ENCODE measurements at regions not wholly inside any gene's neighbourhood (a gene's known extent, or its start where the extent isn't known, plus 50 kb on each side); places are given as distances from the start of the nearest gene placed in this dataset.
A peak's percentile ranks its signal among the peaks of the same experiment; 100 is the strongest.

DNA sequence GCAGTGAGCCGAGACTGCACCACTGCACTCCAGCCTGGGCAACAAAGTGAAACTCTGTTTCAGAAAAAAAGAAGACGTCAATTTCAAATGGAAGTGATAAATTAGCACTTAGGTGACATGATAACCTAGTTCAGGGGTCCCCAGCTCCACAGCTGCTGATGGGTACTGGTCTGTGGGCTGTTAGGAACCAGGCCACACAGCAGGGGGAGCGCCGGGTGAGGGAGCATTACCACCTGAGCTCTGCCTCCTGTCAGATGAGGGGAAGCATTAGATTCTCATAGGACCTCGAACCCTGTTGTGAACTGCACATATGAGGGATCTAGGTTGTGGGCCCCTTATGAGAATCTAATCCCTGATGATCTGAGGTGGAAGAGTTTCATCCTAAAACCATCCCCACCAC, 253.0 kb downstream of the FOXL1 start:
- no peaks in the 10 kb centered on the region for H3K9me3 ChIP-seq (ENCODE audit: low read length)
- H3K9me2 ChIP-seq (ENCODE audit: insufficient read depth, low read length): no peaks in the 10 kb centered on the region
- ChIA-PET CTCF (ENCODE audit: unreplicated experiment) (no interaction called here), POLR2A (no interaction called here)
- no peaks in the 10 kb centered on the region for H4K20me1 ChIP-seq (ENCODE audit: insufficient read depth, low read length)
- no peak for TF ChIP-seq EZH2phosphoT487 (IDR thresholded peaks at IDR 0.05; ENCODE audit: borderline replicate concordance, low read depth, low read length)
- TF ChIP-seq, protein P1, sequence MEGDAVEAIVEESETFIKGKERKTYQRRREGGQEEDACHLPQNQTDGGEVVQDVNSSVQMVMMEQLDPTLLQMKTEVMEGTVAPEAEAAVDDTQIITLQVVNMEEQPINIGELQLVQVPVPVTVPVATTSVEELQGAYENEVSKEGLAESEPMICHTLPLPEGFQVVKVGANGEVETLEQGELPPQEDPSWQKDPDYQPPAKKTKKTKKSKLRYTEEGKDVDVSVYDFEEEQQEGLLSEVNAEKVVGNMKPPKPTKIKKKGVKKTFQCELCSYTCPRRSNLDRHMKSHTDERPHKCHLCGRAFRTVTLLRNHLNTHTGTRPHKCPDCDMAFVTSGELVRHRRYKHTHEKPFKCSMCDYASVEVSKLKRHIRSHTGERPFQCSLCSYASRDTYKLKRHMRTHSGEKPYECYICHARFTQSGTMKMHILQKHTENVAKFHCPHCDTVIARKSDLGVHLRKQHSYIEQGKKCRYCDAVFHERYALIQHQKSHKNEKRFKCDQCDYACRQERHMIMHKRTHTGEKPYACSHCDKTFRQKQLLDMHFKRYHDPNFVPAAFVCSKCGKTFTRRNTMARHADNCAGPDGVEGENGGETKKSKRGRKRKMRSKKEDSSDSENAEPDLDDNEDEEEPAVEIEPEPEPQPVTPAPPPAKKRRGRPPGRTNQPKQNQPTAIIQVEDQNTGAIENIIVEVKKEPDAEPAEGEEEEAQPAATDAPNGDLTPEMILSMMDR (conservative IDR thresholded peaks at IDR 0.05; ENCODE audit: low read length): peak; percentile 38; the same call in 1 of the 2 replicates
- no TSS peak for BruUV-seq (replicated peaks)
- no peak overlapping the region for H3K4me2 ChIP-seq (ENCODE audit: low read length)
- no peaks in the 10 kb centered on the region for H3K36me3 ChIP-seq (ENCODE audit: insufficient read depth, low read length)
- DNase-seq (ENCODE audit: low spot score): peak; percentile 10
- H2AFZ ChIP-seq (ENCODE audit: low read length): no peak overlapping the region
- no peaks in the 10 kb centered on the region for H3K79me2 ChIP-seq (ENCODE audit: insufficient read depth, low read depth, low read length)
- intact Hi-C loops (cut with micrococcal nuclease; ENCODE audit: unreplicated experiment): loop anchor here (1.0 kb wide), 1 partner anchor 19 kb away; no protein-coding TSS in a partner anchor
- no peaks in the 10 kb centered on the region for H3K4me1 ChIP-seq (ENCODE audit: insufficient read depth, low read length, poor library complexity, severe bottlenecking)
- no peak overlapping the region for H3K4me3 ChIP-seq (ENCODE audit: low read depth, low read length, poor library complexity, severe bottlenecking)
- H3K27ac ChIP-seq (ENCODE audit: low read depth, low read length, poor library complexity, severe bottlenecking): no peak overlapping the region

DNA sequence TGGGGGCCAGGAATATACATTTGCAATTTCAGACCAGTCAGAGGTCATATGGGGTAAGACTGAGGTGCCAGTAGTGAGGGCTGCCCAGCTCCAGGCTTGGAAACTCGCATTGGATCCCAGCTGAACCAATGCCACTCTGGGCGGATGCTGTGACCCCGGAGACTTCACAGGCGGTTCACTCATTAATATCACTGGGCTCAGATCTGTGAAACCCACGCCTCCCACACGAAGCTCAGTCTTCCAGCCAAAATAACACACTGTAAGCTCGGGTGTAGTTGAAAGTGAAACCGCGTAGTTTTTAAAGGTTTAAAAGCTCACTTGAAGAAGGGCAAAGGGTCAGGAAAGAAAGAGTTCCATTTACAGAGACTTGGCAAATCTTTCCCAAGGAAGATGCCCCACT, 254.8 kb downstream of the FOXL1 start:
- DNase-seq (ENCODE audit: low spot score): no peak
- CTCF ChIA-PET (ENCODE audit: unreplicated experiment): no interaction called here

DNA sequence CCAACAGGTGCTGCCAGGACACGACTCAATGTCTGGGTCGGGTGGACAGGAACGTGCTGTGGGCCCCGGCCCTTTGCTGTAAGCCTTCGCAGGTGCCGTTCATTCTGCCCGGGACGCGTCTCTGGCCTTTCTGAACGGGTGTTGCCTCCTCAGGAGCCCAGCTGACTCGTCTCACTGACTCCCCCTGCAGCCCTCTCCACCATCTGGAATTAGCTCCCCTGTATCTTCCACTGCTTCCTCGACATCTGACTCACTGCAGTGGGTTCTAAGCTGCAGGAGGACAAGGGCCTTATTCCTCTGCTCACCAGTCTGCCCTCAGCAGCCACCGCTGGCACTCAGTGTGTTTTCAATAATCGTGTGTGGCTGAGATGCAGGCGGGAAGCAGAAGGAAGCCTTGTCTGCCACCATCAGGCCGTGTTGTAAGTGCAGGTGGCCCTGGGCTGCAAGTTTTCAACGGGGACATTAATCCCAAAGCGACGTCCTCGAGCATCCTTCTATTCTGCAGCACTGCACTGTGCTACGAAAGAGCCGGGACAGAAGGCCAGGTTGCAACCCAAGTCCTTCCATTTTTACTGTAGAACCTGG, 256.2 kb downstream of the FOXL1 start:
- BruUV-seq (replicated peaks): no TSS peak
- H3K79me2 ChIP-seq (ENCODE audit: insufficient read depth, low read depth, low read length): no peaks in the 10 kb centered on the region
- TF ChIP-seq, protein P1 (conservative IDR thresholded peaks at IDR 0.05; ENCODE audit: low read length): no peak
- no peak for TF ChIP-seq EZH2phosphoT487 (IDR thresholded peaks at IDR 0.05; ENCODE audit: borderline replicate concordance, low read depth, low read length)
- H3K27ac ChIP-seq (ENCODE audit: low read depth, low read length, poor library complexity, severe bottlenecking): no peak overlapping the region
- no peak overlapping the region for H3K4me3 ChIP-seq (ENCODE audit: low read depth, low read length, poor library complexity, severe bottlenecking)
- H3K4me1 ChIP-seq (ENCODE audit: insufficient read depth, low read length, poor library complexity, severe bottlenecking): no peaks in the 10 kb centered on the region
- no peaks in the 10 kb centered on the region for H3K9me3 ChIP-seq (ENCODE audit: low read length)
- H3K36me3 ChIP-seq (ENCODE audit: insufficient read depth, low read length): no peaks in the 10 kb centered on the region
- ChIA-PET CTCF (ENCODE audit: unreplicated experiment) (no interaction called here), POLR2A (no interaction called here)
- no peaks in the 10 kb centered on the region for H3K9me2 ChIP-seq (ENCODE audit: insufficient read depth, low read length)
- no peaks in the 10 kb centered on the region for H4K20me1 ChIP-seq (ENCODE audit: insufficient read depth, low read length)
- H3K4me2 ChIP-seq (ENCODE audit: low read length): no peak overlapping the region
- intact Hi-C loops (cut with micrococcal nuclease; ENCODE audit: unreplicated experiment): no loop called here
- no peak for DNase-seq (ENCODE audit: low spot score)
- H2AFZ ChIP-seq (ENCODE audit: low read length): no peak overlapping the region

More for the DNA sequence above, 254.8 kb downstream of the FOXL1 start:
- no peaks in the 10 kb centered on the region for H3K79me2 ChIP-seq (ENCODE audit: insufficient read depth, low read depth, low read length)
- TF ChIP-seq EZH2phosphoT487 (IDR thresholded peaks at IDR 0.05; ENCODE audit: borderline replicate concordance, low read depth, low read length): no peak
- TF ChIP-seq, protein P1 (conservative IDR thresholded peaks at IDR 0.05; ENCODE audit: low read length): no peak
- H3K4me3 ChIP-seq (ENCODE audit: low read depth, low read length, poor library complexity, severe bottlenecking): no peak overlapping the region
- H3K9me3 ChIP-seq (ENCODE audit: low read length): no peaks in the 10 kb centered on the region
- H3K27ac ChIP-seq (ENCODE audit: low read depth, low read length, poor library complexity, severe bottlenecking): no peak overlapping the region
- no peaks in the 10 kb centered on the region for H3K9me2 ChIP-seq (ENCODE audit: insufficient read depth, low read length)
- POLR2A ChIA-PET: no interaction called here
- intact Hi-C loops (cut with micrococcal nuclease; ENCODE audit: unreplicated experiment): no loop called here
- no peaks in the 10 kb centered on the region for H3K36me3 ChIP-seq (ENCODE audit: insufficient read depth, low read length)
- no peak overlapping the region for H2AFZ ChIP-seq (ENCODE audit: low read length)
- no peaks in the 10 kb centered on the region for H4K20me1 ChIP-seq (ENCODE audit: insufficient read depth, low read length)
- no peak overlapping the region for H3K4me2 ChIP-seq (ENCODE audit: low read length)
- H3K4me1 ChIP-seq (ENCODE audit: insufficient read depth, low read length, poor library complexity, severe bottlenecking): no peaks in the 10 kb centered on the region
- no TSS peak for BruUV-seq (replicated peaks)

Measured in OCI-LY7 (cell line).